ENCODE measurements at regions not wholly inside any gene's neighbourhood (a gene's known extent, or its start where the extent isn't known, plus 50 kb on each side); places are given as distances from the start of the nearest gene placed in this dataset.
"Not testable (repeated sequence)": the region's sequence is repeated elsewhere in the genome, so short reads cannot be mapped to it uniquely, and the experiment has no call there.

DNA sequence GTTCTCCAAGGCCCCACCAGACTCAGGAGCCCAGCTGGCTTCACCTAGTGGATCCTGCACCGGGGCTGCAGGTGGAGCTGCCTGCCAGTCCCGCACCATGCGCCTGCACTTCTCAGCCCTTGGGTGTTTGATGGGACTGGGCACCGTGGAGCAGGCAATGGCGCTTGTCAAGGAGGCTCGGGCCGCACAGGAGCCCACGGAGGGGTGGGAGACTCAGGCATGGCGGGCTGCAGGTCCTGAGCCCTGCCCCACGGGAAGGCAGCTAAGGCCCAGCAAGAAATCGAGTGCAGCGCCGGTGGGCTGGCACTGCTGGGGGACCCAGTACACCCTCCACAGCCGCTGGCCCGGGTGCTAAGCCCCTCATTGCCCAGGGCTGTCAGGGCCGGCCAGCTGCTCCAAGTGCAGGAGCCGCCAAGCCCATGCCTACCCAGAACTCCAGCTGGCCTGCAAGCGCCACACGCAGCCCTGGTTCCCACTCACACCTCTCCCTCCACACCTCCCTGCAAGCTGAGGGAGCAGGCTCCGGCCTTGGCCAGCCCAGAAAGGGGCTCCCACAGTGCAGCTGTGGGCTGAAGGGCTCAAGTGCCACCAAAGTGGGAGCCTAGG is 95.2 kb downstream of the CHCHD4 start:
- TF ChIP-seq POLR2A (IDR thresholded peaks at IDR 0.05) = not testable (repeated sequence)
- TF ChIP-seq, protein P1, sequence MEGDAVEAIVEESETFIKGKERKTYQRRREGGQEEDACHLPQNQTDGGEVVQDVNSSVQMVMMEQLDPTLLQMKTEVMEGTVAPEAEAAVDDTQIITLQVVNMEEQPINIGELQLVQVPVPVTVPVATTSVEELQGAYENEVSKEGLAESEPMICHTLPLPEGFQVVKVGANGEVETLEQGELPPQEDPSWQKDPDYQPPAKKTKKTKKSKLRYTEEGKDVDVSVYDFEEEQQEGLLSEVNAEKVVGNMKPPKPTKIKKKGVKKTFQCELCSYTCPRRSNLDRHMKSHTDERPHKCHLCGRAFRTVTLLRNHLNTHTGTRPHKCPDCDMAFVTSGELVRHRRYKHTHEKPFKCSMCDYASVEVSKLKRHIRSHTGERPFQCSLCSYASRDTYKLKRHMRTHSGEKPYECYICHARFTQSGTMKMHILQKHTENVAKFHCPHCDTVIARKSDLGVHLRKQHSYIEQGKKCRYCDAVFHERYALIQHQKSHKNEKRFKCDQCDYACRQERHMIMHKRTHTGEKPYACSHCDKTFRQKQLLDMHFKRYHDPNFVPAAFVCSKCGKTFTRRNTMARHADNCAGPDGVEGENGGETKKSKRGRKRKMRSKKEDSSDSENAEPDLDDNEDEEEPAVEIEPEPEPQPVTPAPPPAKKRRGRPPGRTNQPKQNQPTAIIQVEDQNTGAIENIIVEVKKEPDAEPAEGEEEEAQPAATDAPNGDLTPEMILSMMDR (IDR thresholded peaks at IDR 0.05) = not testable (repeated sequence)
